Astrocyte of the spinal cord (primary cell): ENCODE measurements at regions not wholly inside any gene's neighbourhood (a gene's known extent, or its start where the extent isn't known, plus 50 kb on each side); places are given as distances from the start of the nearest gene placed in this dataset.
"Not testable (repeated sequence)": the region's sequence is repeated elsewhere in the genome, so short reads cannot be mapped to it uniquely, and the experiment has no call there.

Source experiments
- DNase-seq: peaks from one replicate; pipeline ENCODE4 v3.0.0; 2011; ENCODE audit warnings: low read depth, low spot score
- H3K4me3 ChIP-seq: 2 replicates; pipeline ENCODE4 v1.5.1; 2011; ENCODE audit warnings: low read depth, mild to moderate bottlenecking, low read length, moderate library complexity
- CTCF ChIP-seq: IDR thresholded peaks from 2 replicates; pipeline ENCODE4 v1.5.1; 2012; ENCODE audit warnings: low read depth, mild to moderate bottlenecking, low read length, inconsistent platforms
- in situ Hi-C: cut with HindIII; loops from 2 replicates; pipeline ENCODE4 v1.10.0; 2017; ENCODE audit warnings: low sequenced_read_pairs

DNA sequence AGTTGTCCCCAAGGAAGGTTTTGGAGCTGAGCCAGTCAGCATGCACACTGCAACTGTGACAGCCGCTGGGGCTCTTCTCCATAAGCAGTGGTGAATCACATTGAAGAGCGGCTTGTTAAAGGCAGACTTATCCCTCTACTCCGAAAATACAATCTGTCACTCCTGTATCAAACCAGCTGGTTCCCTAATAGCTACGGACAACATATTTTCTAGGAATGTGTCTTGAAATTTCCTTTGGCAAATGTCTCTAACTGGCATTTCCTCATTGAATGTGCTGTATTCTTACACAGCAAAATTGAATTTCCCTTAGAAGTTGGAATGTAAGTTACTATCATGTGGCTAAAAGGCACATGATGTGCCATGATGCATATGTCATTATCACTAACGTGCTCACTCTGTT, 104.0 kb upstream of the GPR12 start:
- H3K4me3 ChIP-seq = no peak overlapping the region
- TF ChIP-seq CTCF = no peak
- in situ Hi-C loops = no loop called here
- DNase-seq = no peak

- no peak overlapping the region for H3K4me3 ChIP-seq
- in situ Hi-C loops = no loop called here
- DNase-seq = no peak
- no peak for TF ChIP-seq CTCF
Observed at GRCh38 chr13:26861941-26862340, 101.4 kb upstream of the GPR12 start.

- no peak overlapping the region for H3K4me3 ChIP-seq
- in situ Hi-C loops = no loop called here
- TF ChIP-seq CTCF = no peak
- no peak for DNase-seq
Observed at GRCh38 chr13:26855921-26856320, 95.3 kb upstream of the GPR12 start.

DNA sequence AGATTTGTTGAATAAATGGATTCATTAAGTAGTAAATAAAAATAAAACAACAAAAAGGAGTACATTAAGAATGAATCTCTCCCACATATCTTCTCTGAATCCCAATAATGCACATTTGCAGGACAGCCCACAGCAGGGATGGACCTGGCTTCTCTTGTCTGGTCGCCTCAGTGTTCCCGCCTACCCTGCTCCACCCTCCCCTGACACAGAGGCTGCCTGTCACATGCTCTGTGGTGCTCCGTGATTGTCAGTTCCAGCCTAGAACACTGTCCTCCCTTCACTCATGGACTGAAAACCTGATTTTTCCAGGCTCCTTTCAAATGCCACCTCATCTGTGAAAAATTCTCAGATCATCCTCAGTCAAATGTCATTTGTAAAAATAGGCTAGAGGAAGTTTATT, 94.5 kb upstream of the GPR12 start:
- no peak for DNase-seq
- no peak overlapping the region for H3K4me3 ChIP-seq
- TF ChIP-seq CTCF = no peak
- in situ Hi-C loops = no loop called here

DNA sequence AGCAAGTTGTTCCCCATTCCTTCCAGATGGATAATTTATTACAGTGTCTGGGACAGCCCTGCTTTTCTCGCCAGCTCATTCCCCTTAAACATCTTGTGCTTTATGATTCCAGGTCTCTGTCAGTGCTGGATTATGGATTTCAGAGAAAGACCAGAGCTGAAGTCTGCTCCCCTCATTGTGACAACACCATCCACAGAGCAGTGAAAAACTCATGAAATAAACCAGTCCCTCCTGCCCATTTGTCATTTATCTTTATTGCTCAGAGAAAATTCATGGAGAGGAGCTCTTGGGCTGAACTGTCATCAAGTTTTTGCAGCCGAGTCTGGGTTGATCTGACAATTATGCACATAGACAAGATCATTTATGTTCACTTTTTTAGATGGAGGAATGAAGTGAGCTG, 92.7 kb upstream of the GPR12 start:
- no peak for DNase-seq
- no peak for TF ChIP-seq CTCF
- H3K4me3 ChIP-seq = no peak overlapping the region
- in situ Hi-C loops = no loop called here

GRCh38 chr13:26847281-26847680, 86.7 kb upstream of the GPR12 start:
- TF ChIP-seq CTCF = no peak
- H3K4me3 ChIP-seq = no peak overlapping the region
- in situ Hi-C loops = no loop called here
- DNase-seq = no peak

DNA sequence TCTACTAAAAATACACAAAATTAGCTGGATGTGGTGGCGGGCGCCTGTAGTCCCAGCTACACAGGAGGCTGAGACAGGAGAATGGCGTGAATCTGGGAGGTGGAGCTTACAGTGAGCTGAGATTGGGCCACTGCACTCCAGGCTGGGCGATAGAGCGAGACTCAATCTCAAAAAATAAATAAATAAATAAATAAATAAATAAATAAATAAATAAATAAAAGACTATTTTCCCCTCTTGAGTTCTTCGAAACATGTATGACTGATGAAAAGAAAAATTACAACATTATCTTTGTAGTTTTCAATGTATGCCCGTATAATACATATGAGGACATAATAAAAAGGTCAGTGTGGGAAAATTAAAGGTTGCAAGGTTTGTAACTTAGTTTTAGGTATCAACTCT, 84.5 kb upstream of the GPR12 start:
- in situ Hi-C loops, H3K4me3 ChIP-seq, DNase-seq: not testable (repeated sequence)
